ENCODE measurements at regions not wholly inside any gene's neighbourhood (a gene's known extent, or its start where the extent isn't known, plus 50 kb on each side); places are given as distances from the start of the nearest gene placed in this dataset.
A peak's percentile ranks its signal among the peaks of the same experiment; 100 is the strongest.
"Not testable (repeated sequence)": the region's sequence is repeated elsewhere in the genome, so short reads cannot be mapped to it uniquely, and the experiment has no call there.

DNA sequence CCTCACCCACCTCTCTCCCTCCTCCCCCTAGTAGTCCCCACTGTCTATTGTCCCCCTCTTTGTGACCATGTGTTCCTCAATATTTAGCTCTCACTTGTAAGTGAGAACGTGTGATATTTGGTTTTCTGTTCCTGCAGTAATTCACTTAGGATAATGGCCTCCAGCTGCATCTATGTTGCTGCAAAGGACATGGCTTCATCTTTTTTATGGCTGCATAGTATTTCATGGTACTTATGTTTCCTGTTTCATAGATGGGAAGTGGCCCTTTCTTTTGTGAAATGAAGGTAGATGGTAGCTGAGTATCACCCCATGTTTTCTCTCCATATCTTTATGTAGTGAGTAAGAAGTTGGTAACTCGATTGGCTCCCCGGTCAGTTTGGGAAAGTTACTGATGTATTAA is 66.6 kb upstream of the CREB3L1 start:
- TF ChIP-seq, protein P1, sequence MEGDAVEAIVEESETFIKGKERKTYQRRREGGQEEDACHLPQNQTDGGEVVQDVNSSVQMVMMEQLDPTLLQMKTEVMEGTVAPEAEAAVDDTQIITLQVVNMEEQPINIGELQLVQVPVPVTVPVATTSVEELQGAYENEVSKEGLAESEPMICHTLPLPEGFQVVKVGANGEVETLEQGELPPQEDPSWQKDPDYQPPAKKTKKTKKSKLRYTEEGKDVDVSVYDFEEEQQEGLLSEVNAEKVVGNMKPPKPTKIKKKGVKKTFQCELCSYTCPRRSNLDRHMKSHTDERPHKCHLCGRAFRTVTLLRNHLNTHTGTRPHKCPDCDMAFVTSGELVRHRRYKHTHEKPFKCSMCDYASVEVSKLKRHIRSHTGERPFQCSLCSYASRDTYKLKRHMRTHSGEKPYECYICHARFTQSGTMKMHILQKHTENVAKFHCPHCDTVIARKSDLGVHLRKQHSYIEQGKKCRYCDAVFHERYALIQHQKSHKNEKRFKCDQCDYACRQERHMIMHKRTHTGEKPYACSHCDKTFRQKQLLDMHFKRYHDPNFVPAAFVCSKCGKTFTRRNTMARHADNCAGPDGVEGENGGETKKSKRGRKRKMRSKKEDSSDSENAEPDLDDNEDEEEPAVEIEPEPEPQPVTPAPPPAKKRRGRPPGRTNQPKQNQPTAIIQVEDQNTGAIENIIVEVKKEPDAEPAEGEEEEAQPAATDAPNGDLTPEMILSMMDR (IDR thresholded peaks at IDR 0.05; ENCODE audit: extremely low read depth, missing control alignments), result no peak
- DNase-seq (ENCODE audit: low spot score), result no peak

DNA sequence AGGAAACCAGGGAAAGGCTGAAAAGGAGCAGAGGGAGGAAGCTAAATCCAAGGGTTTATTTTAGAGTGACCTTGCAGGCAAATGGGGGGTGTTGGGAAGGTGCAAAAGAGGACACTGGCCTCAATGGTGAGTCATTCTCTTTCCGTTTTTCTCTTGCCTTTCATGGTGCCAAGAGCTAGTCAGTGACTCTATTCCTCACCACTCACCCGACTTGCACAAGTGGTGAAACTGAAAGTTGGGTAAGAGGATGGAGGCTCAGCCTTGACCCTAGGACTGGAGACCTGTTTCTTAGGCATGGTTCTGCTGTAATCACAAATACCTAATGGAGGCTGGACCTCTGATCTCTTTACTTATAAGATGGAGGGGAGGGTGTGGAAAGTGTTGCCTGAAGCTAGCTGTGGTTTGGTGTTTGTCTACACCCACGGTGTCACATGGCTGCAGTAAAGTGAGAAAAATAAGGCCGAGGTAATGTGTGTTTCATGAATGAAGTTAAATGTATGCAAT is 67.3 kb upstream of the CREB3L1 start:
- TF ChIP-seq, protein P1 (IDR thresholded peaks at IDR 0.05; ENCODE audit: extremely low read depth, missing control alignments), result no peak
- peak; percentile 27 for DNase-seq (ENCODE audit: low spot score)

DNA sequence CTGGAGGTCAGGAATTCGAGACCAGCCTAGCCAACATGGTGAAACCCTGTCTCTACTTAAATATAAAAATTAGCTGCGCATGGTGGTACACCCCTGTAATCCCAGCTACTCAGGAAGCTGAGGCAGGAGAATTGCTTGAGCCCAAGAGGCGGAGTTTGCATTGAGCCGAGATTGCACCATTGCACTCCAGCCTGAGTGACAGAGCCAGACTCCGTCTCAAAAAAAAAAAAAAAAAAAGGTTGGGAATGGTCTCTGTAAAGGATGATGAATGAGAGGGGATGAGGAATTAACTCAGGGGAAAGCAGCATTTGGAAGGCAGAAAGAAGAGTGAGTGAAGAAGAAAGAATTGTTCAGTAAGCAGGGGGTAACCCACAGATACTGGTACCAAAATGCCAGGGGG is 67.8 kb upstream of the CREB3L1 start:
- DNase-seq (ENCODE audit: low spot score), result not testable (repeated sequence)

- DNase-seq (ENCODE audit: low spot score), result no peak
- TF ChIP-seq, protein P1 (IDR thresholded peaks at IDR 0.05; ENCODE audit: extremely low read depth, missing control alignments), result no peak
Measured at GRCh38 chr11:46208803-46209202, 68.7 kb upstream of the CREB3L1 start.

DNA sequence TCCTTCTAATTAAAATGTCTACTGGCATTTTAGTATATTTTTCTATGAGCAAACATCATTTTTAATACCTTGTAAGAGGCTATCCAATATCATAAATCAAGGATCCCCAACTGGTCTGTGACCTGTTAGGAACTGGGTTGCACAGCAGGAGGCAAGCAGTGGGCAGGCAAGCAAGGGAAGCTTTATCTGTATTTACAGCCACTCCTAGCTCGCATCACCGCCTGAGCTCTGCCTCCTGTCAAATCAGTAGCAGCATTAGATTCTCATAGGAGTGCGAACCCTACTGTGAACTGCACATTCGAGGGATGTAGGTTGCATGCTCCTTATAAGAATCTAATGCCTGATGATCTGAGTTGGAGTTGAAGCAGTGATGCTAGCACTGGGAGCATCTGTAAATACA is 70.2 kb upstream of the CREB3L1 start:
- TF ChIP-seq, protein P1 (IDR thresholded peaks at IDR 0.05; ENCODE audit: extremely low read depth, missing control alignments), result no peak
- no peak for DNase-seq (ENCODE audit: low spot score)

DNA sequence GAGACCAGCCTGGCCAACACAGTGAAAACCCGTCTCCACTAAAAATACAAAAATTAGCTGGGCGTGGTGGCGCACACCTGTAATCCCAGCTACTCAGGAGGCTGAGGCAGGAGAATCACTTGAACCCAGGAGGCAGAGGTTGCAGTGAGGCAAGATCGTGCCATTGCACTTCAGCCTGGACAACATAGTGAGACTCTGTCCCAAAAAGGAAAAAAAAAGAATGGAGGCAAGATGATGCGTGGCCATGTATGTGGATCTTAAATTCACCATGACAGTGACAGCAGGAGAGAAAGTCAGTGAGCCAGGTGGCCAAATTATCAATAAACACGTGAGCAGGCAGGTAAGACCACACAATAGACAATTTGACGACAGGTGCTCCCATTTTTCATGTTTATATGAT is 73.0 kb upstream of the CREB3L1 start:
- not testable (repeated sequence) for DNase-seq (ENCODE audit: low spot score)

DNA sequence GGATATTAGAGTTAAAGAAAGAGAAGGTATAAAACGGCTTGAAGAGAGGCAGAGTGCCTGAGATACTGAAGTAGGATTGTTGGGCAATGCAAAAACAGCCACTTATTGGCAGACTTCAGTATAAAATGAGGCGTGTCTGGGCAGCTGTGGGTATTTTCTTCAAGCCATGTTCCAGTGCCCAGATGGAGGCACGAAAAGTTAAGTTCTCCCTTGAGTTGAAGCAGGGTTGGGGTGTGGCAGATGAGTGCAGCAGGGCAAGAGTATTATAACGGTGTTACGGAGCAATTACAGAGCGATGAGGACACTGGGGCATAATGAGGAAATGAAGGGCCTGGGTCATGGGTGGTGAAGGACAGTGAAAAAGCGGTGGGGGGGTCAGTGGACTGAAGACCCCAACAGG is 73.7 kb upstream of the CREB3L1 start:
- no peak for DNase-seq (ENCODE audit: low spot score)
- TF ChIP-seq, protein P1 (IDR thresholded peaks at IDR 0.05; ENCODE audit: extremely low read depth, missing control alignments), result no peak

- DNase-seq (ENCODE audit: low spot score), result no peak
- TF ChIP-seq, protein P1 (IDR thresholded peaks at IDR 0.05; ENCODE audit: extremely low read depth, missing control alignments), result no peak
Measured at GRCh38 chr11:46202696-46203391, 74.6 kb upstream of the CREB3L1 start.
